Adipocyte (in vitro differentiated cells): ENCODE measurements at regions not wholly inside any gene's neighbourhood (a gene's known extent, or its start where the extent isn't known, plus 50 kb on each side); places are given as distances from the start of the nearest gene placed in this dataset.

ENCODE experiments used
- DNase-seq: peaks from one replicate; pipeline ENCODE4 v3.0.0-alpha.2; 2015; ENCODE audit warnings: low read depth
- H3K27me3 ChIP-seq: replicated peaks from 2 replicates; pipeline ENCODE4 v1.7.0; 2013; ENCODE audit warnings: mild to moderate bottlenecking, low read length, moderate library complexity; ENCODE audit not compliant: control insufficient read depth, insufficient read depth
- H3K36me3 ChIP-seq: 2 replicates; pipeline ENCODE4 v1.7.0; 2013; ENCODE audit warnings: low read length, mild to moderate bottlenecking, moderate library complexity; ENCODE audit not compliant: control insufficient read depth, insufficient read depth, severe bottlenecking
- H3K4me1 ChIP-seq: 2 replicates; pipeline ENCODE4 v1.7.0; 2013; ENCODE audit warnings: mild to moderate bottlenecking, low read length, moderate library complexity; ENCODE audit not compliant: control insufficient read depth, insufficient read depth
- H3K4me3 ChIP-seq: 2 replicates; pipeline ENCODE4 v1.7.0; 2013; ENCODE audit warnings: mild to moderate bottlenecking, low read length, moderate library complexity
- H3K9ac ChIP-seq: 2 replicates; pipeline ENCODE4 v1.7.0; 2013; ENCODE audit warnings: mild to moderate bottlenecking, low read length, moderate library complexity
- H3K9me3 ChIP-seq: 2 replicates; pipeline ENCODE4 v1.7.0; 2013; ENCODE audit warnings: mild to moderate bottlenecking, low read length, moderate library complexity; ENCODE audit not compliant: control insufficient read depth

GRCh38 chr4:29704059-29704458 is 1016.1 kb upstream of the PCDH7 start:
- H3K9ac ChIP-seq: no peak overlapping the region
- no peak for DNase-seq
- no peak overlapping the region for H3K4me3 ChIP-seq
- no peaks in the 10 kb centered on the region for H3K27me3 ChIP-seq
- no peaks in the 10 kb centered on the region for H3K36me3 ChIP-seq
- H3K4me1 ChIP-seq: no peaks in the 10 kb centered on the region
- H3K9me3 ChIP-seq: no peaks in the 10 kb centered on the region

- Histone ChIP-seq H3K27me3 (no peaks in the 10 kb centered on the region), H3K36me3 (no peaks in the 10 kb centered on the region), H3K4me3 (no peak overlapping the region), H3K9me3 (no peaks in the 10 kb centered on the region), H3K9ac (no peak overlapping the region), H3K4me1 (no peaks in the 10 kb centered on the region)
- peak; percentile 70 for DNase-seq
Measured at GRCh38 chr4:29708473-29708872, 1011.7 kb upstream of the PCDH7 start.

- peak; percentile 6 for DNase-seq
- no peaks in the 10 kb centered on the region for H3K9me3 ChIP-seq
- H3K27me3 ChIP-seq: no peaks in the 10 kb centered on the region
Measured at GRCh38 chr4:29710519-29710918, 1009.6 kb upstream of the PCDH7 start.

GRCh38 chr4:29711226-29711625 is 1008.9 kb upstream of the PCDH7 start:
- Histone ChIP-seq H3K9ac (no peak overlapping the region), H3K4me3 (no peak overlapping the region), H3K27me3 (no peaks in the 10 kb centered on the region), H3K4me1 (no peaks in the 10 kb centered on the region), H3K36me3 (no peaks in the 10 kb centered on the region), H3K9me3 (no peaks in the 10 kb centered on the region)
- DNase-seq: peak; percentile 40

More at GRCh38 chr4:29710519-29710918, 1009.6 kb upstream of the PCDH7 start:
- no peaks in the 10 kb centered on the region for H3K36me3 ChIP-seq
- no peak overlapping the region for H3K9ac ChIP-seq
- H3K4me1 ChIP-seq: no peaks in the 10 kb centered on the region
- no peak overlapping the region for H3K4me3 ChIP-seq

GRCh38 chr4:29717287-29718057 is 1002.7 kb upstream of the PCDH7 start:
- Histone ChIP-seq H3K4me3 (no peak overlapping the region), H3K4me1 (no peaks in the 10 kb centered on the region), H3K9ac (no peak overlapping the region), H3K36me3 (no peaks in the 10 kb centered on the region), H3K27me3 (no peaks in the 10 kb centered on the region), H3K9me3 (no peaks in the 10 kb centered on the region)
- DNase-seq: no peak

GRCh38 chr4:29718136-29718535 is 1002.0 kb upstream of the PCDH7 start:
- DNase-seq: no peak
- H3K4me3 ChIP-seq: no peak overlapping the region
- no peaks in the 10 kb centered on the region for H3K4me1 ChIP-seq
- H3K9me3 ChIP-seq: no peaks in the 10 kb centered on the region
- no peaks in the 10 kb centered on the region for H3K27me3 ChIP-seq
- no peak overlapping the region for H3K9ac ChIP-seq
- no peaks in the 10 kb centered on the region for H3K36me3 ChIP-seq

GRCh38 chr4:29722253-29722652 is 997.9 kb upstream of the PCDH7 start:
- no peaks in the 10 kb centered on the region for H3K27me3 ChIP-seq
- no peaks in the 10 kb centered on the region for H3K9me3 ChIP-seq
- H3K4me1 ChIP-seq: no peaks in the 10 kb centered on the region
- H3K36me3 ChIP-seq: no peaks in the 10 kb centered on the region
- DNase-seq: no peak
- H3K4me3 ChIP-seq: no peak overlapping the region
- H3K9ac ChIP-seq: no peak overlapping the region

GRCh38 chr4:29726938-29727337 is 993.2 kb upstream of the PCDH7 start:
- Histone ChIP-seq H3K27me3 (no peaks in the 10 kb centered on the region), H3K36me3 (no peaks in the 10 kb centered on the region), H3K9ac (no peak overlapping the region), H3K4me3 (no peak overlapping the region), H3K4me1 (no peaks in the 10 kb centered on the region), H3K9me3 (no peaks in the 10 kb centered on the region)
- DNase-seq: no peak

- Histone ChIP-seq H3K4me3 (no peak overlapping the region), H3K9ac (no peak overlapping the region), H3K36me3 (no peaks in the 10 kb centered on the region), H3K27me3 (no peaks in the 10 kb centered on the region), H3K9me3 (no peaks in the 10 kb centered on the region), H3K4me1 (no peaks in the 10 kb centered on the region)
- DNase-seq: peak; percentile 5
Measured at GRCh38 chr4:29734343-29735213, 985.6 kb upstream of the PCDH7 start.

- Histone ChIP-seq H3K9ac (no peak overlapping the region), H3K27me3 (no peaks in the 10 kb centered on the region), H3K36me3 (no peaks in the 10 kb centered on the region), H3K4me1 (no peaks in the 10 kb centered on the region), H3K4me3 (no peak overlapping the region), H3K9me3 (no peaks in the 10 kb centered on the region)
- DNase-seq: no peak
Measured at GRCh38 chr4:29756966-29757365, 963.2 kb upstream of the PCDH7 start.

GRCh38 chr4:29762151-29762550 is 958.0 kb upstream of the PCDH7 start:
- Histone ChIP-seq H3K9ac (no peak overlapping the region), H3K4me3 (no peak overlapping the region), H3K27me3 (no peaks in the 10 kb centered on the region), H3K4me1 (no peaks in the 10 kb centered on the region), H3K9me3 (no peaks in the 10 kb centered on the region), H3K36me3 (no peaks in the 10 kb centered on the region)
- no peak for DNase-seq
